ENCODE measurements at regions not wholly inside any gene's neighbourhood (a gene's known extent, or its start where the extent isn't known, plus 50 kb on each side); places are given as distances from the start of the nearest gene placed in this dataset.

DNA sequence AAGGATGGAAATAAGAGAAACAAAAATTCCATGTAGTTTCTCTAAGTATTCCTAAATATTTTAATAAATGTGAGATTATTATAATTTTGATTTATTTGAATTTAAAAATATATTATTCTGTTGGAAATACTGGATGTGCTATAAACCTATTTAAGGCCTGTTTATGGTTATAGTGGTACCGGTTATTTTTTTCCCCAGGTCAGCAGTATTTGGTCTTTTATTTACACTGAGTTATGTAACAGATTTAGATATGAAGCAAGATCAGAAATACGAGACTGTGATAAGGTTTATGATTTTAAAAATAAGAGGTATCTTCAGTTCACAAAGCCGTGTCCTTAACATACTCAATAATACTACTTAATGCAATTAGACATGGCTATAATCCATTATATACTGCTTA is 634.3 kb upstream of the POU3F2 start:
- DNase-seq, result no peak

DNA sequence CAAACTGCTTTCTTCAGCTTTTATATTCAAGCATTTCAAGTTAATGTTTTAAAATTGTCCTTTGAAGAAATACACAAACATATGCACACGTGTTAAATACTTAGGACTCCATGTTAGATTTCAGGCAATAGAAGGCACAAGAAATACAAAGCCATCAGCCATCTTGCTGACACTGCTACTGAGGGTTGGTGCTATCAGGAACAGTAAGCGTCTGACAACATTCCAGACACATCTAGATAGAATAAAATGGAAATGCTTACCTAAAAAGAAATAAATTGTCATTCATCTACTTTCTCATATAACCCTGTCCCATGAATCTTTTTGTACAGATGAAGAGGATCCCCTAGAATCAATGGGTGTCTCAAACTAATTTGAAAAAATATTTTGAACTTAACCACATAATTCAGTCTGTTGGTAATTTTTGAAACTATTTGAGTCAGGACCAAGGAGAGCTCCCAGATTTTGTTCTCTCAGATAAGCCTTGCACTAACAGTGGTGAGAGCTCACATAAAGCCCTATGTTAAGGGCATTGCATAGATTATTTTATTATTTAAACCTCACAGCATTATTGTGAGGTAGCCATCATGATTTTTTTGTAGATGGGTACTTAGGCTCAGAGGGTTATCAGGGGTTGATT is 631.1 kb upstream of the POU3F2 start:
- no peak for DNase-seq

DNA sequence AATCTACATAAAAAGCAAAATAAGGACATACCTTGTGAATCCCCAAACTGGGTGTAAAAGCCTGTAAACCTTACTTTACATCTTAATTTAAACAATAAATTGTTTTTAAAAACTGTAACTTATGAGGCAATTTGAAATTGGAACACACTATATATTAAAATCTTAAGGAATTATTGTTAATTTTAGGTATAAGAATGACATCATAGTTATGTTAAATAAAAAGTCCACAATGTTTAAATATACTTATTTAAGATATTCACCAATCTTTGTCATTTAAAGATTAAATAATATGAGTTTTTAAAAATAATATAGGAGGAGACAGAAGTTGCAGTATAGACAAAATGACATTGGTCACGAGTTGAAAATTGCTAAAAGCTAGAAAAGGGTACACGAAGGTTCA is 621.9 kb upstream of the POU3F2 start:
- DNase-seq, result no peak

DNA sequence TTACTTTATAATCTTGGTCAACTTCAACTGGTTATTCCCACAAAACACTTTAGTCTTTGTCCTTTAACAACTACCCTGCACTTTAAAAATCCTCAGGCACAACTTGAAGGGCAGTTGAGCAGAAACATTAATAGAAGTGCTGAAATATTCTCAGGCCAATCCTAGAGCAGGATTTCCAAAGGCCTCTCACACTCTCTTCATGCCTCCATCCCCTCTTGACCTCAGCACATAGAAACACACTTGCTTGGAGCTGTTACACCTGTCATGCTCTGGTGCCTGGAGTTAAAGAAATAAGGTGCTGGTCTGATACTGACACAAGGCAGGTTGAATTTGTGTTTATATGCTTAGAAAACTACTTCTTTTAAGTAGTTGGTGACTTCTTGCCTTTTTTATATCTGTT is 618.8 kb upstream of the POU3F2 start:
- DNase-seq, result no peak

DNA sequence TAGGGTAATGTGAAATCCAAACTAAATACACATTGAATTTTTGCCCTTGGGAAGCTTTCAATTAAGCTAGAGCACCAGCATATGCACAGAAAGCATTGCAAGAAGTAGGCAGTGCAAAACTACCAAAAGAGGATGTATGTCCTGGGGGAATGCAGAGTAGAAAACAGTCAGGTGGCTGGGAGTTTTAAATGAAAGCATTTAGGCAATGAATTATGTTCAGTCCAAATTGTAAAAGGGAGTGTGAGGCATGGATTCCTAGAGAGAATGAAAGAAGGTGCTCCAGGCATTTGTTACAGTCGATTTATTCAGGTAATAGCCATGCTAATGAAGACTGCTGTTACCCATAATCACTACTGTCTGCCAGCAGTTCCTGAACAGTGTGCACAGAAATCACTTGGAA is 604.1 kb upstream of the POU3F2 start:
- no peak for DNase-seq

DNA sequence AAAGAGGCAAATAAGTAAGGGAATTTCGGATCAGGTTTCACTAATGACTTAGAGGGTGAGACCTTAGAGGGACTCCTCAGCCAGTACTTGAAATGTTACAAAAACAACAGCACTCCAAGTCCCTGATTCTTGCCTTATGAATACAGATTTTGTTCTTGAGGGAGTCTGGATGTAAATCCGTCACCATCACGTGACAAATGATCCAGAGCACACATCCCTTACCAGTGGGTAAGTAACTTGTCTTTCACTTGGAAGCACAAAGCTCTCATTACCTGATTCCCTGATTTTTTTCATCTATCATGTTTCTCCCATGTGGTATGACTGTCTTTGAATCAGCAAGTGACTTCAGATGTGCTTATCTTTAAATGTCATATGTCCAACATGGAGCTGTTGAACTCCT is 595.3 kb upstream of the POU3F2 start:
- no peak for DNase-seq

DNA sequence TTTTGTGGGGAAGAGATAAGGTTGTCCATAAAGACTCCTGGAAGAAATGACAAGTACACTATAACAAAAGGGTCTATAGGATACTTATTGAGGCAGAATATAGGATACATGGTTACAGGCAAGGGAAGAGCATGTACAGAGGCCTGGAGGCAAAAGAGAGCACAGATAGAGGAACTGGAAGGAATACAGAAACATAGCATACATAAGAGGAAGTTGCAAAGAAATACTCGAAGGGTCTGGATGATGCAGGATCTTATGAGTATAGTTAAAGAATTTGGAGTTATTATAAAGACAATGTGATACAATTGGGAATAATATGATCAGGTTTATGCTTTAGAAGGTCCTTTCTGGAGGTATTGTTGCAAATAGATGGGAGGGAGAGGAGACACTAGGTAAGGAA is 592.7 kb upstream of the POU3F2 start:
- no peak for DNase-seq

DNA sequence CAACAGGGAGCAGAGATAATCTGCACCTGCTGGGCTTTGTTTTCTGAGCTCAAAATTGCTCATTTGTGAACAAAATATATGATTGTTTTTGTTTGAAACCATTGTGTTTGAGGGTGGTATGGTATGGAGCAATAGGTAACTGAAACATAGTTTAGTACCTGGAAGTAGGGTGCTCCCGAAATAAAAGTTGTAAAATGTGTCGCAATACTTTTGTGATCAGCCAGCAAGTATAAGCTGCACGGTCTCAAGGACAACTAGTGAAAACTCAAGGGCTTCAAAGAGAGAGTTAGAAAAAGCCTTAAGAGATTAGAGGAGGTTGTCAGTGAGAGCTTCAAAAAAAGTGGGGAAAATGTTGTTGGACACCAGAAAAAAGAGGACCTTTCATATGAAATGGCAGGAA is 579.8 kb upstream of the POU3F2 start:
- no peak for DNase-seq

DNA sequence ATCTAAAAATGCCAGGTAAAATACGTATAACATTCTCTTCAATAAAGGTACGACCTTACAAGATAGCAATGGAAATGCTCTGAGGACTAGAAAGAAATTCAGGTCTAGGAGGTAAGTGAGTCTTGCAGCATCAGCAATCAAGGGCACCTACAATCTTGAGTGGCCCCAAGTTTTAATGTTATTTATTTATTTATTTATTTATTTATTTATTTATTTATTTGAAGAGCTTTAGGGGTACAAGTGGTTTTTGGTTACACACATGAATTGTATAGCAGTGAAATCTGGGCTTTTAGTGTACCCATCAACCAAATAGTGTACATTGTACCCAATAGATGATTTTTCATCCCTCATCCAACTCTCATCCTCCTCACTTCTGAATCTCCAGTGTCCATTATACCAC is 574.0 kb upstream of the POU3F2 start:
- DNase-seq, result no peak

DNA sequence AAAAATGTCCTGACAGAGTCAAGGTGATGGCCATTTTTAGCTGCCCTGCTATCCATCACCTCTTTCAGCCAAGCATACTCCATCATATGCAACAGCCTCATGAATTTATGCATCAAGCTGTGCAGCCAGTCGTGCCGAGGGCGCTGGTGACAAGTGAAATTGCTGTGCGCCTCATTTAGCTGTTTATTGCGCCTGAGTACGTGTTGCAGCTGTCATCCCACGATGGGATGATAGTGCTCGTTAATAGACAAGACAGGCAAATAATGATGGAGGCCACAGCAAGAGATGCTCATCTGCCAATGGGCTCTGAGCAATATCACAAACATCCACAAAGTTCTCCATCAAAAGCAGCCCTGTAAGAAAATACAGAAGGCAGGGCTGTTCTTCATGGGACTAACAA is 562.3 kb upstream of the POU3F2 start:
- DNase-seq, result no peak

DNA sequence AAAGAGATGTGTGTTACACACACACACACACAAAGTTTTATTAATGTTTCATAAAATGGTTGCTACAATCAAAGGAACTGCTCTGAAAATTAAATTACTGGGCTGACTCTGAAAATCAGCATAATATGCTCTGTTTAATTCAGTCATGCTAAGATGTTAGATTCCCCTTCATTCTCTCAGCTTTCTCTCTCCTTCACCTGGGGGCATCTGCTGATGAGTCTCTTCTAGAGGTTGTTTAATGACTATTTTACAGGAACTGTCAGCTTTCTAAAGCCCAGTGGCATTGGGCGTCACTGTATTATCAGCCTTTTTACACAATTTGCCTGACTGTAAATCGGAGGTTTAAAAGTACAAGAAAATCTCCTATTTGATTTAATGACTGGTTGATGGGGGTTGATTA is 559.7 kb upstream of the POU3F2 start:
- DNase-seq, result no peak

DNA sequence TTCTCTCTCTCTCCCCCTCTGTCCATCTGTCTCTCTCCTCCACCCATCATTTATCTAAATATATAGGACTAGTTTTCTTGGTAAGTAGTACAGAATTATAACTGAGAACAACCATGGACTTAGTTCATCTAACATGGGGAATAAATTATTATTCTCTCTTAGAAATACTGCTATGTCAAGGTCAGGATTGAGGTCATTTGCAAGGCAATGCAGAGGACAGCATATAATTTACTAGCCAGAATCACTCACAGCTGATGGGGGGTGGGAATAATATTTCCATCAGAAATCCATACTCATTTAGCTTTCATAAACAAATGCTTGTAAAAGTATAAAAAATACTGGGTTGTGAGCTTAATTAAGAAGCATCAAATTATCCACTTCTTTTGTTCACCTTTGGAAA is 553.9 kb upstream of the POU3F2 start:
- no peak for DNase-seq

DNA sequence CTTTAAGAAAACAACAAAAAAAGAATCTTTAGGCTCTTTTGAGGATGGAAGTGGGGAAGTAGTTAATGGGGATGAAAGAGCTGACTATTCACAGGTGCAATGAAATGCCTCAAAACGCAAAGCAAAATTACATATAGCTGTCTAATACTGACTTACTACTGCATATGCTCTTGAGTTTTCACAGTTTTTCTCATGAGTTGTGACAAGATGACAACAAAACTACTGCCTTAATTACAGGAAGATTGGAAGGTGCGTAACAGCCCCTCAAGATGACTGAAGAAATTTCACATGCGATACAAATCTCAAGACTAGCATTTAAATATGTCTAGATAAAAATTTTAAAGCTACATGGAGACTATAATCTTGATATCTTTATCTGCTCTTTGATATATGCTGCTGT is 547.8 kb upstream of the POU3F2 start:
- no peak for DNase-seq

DNA sequence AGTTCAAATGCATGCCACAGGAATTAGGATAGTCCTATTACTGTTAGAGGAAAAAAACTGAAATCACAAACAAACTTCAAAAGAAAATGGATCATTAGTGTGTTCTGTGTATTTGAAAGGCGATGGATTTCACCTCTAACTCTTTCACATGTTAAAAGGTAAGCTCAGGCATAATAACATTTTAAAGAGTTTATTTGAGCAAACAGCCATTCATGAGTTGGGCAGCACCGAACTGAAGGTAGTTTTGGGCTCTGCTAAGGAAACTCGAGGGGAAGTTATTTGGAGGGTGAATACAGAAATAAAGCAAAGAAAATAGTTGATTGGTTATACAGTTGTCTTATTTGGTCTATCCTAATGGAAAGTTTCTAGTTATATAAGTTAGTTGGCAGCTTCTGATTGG is 546.5 kb upstream of the POU3F2 start:
- no peak for DNase-seq

DNA sequence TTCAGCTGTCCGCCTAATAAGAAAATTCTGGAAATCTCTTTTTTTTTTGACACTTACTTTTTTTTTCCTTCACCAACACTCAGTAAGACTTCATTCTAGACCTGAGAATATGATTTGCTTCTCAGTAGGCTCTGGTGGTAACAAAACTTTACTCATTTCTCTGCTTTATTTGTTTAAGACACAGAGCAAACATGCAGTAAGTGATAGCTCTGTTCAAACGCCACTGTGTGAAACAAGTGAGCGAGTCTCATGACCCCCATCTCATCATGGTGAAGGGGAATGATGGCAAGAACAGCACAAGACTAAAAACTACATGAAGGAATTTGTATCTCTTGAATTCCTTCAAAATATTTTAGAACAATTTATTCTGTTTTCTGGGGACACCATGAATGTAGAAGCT is 541.6 kb upstream of the POU3F2 start:
- DNase-seq, result no peak

DNA sequence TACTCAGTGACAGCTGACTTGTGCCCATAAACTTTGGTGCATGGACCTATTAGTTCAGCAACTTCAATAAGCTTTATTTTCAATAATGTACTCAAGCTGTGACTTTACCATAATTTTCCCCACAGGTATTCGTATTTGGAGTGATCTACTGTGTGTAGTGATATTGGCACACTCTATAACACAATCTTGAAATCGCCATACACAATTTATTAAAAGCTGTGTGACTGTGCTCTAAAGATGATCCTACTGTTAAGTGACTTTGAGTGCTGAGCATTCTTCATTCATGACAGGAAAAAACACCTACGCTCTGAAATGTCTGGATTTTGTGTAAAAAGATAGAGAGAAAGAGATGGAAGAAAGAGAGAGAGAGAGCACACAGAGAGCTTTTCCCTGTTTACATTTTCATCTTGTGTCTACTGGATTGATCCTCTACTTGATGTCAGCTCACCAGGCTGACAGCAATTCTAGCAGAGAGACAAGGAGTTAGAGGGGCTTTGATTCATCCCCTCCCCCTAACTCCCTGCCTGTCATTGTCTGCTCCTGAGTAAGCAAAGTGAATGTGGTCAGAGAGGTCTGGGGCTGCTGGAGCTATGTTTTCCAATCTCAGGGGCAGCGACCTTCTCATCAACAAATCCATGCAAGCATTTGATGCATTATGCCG is 538.7 kb upstream of the POU3F2 start:
- DNase-seq, result no peak

DNA sequence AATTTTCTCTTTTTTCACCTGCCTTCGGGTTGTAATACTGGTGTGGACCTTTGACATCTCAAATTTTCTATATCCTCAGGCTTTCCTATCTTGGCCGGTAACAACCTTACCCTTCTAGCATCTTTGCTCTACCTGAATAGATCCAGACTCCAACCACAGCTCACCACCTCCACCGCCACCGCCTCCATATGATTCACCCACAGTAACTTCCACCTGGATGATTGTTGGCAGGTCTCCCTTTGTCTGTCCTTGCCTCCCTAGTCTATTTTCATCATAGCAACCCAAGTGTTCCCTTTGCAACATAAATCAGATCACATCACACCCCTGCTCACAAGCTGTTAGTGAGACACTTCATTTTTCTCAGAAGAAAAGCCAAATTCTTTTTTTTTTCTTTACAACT is 525.8 kb upstream of the POU3F2 start:
- no peak for DNase-seq

DNA sequence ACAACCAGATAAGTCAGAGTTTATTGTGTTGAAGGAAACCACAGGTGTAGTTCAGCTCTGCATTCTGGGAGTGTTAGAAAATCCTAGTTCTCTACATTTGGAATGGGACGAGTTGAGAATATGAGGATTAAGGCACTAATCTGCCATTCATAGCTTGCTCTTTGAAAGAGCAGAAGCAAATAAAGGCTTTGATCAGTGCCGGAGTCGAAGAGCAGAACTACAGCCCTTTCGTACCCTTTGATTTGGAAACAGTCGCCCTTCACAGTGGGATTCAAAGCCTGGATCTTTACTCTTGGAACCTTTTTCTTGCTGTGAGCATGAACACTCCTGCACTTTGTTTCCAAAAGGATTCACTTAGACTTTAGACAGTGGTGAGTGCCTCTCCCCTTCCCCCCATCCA is 523.9 kb upstream of the POU3F2 start:
- DNase-seq, result no peak

DNA sequence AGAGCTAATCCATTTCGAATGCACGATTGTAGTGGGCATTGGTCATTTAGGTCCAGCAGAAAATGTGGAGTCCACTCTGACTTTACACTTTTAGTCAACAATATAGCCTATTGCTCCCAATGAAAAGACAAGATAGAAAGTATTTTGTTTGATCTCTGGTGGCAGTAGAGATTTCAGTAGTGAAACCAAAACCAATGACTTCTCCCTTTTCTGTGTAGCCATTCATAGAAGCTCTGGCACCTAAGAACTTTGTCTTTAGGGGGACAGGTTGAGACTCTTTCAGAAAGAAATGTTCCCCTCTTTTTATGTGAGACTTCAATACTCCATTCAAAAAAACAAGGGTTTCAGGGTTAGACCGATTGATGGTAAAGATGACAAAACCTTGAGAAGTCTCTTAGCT is 510.8 kb upstream of the POU3F2 start:
- DNase-seq, result no peak

DNA sequence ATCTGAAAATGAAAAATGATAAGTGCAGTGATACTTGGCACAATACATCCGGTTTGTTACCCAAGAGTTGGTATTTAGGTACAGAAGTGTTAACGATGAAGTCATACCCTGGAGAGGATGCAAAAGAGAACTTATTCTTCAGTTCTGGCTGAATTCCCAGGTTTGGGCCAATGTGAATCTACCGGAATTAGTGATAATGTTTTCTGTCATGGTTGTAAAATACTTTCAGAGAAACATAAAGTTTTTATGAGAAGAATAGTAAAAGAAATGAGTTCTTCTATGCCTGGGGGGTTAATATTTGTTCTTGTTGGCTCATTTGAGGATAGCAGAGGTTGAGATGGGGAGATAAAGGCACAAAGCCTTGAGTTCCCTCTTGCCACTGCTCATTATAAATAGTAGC is 509.9 kb upstream of the POU3F2 start:
- DNase-seq, result no peak

DNA sequence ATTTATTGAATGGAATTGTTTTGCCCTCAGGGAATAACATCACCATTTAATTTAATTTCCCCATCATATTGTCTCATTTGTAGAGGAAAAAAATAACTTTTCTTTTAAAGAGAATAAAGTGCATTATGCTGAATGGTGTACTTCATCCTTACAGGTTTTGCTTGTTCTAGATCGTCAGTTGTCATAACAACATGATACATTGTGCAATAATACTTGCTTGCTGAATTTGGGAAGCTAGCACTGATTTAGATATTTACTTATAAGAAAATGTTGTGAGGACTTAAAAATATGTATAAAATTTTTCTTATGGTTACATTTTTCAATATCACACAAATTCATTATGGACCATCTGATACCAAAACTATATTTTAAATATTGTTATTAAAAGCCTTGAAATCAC is 509.0 kb upstream of the POU3F2 start:
- DNase-seq, result no peak

DNA sequence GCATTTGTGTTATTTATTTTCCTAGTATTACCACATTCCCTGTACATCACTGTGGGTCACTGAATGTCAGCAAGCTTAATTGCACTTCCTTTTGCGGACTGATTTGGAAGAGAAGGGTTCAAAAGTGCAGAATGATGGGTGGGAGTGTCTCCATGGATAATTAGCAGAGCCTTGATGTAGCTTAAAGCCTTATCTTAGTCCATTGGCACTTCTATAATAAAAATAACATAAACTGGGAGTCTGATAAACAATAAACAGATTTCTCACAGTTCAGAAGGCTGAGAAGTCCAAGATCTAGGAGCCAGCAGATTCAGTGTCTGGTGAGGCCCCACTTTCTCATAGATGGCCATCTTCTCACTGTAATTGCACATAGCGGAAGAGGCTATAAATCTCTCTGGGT is 501.1 kb upstream of the POU3F2 start:
- no peak for DNase-seq

DNA sequence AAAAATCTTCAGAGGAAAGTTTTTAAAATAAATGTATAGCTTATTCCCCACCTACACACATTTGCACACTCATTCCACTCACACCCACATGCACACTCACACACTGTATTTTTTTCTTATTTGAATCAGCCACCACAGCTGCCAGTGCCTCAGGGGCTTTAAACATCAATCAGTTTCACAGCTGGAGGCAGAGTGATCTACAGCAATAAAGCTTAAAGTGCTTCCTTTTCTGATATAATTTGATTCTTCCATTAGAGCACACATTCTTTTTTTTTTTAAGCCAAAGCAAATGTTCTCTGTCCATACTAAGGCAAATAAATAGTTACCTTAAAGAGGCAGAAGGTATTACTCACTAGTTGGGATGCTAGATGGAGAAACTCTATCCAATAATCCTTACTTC is 498.8 kb upstream of the POU3F2 start:
- DNase-seq, result no peak

DNA sequence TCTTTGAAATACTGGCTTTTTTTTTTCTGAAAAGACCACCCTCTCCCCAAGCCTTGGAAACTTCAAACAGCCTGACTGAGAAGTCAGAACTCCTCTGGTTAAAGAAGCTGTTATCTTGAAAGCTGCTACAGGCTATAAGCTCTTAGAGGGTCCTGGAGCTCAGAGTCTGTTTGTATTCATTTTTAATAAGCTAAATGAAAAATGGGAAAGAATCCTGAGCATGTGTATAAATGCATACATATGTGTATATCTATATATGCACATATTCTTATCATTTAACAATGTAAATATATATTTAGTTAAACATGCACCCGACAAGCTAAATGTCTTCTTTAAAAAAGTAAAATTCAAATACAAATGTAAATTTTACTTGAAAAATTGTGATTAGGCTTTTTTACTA is 494.9 kb upstream of the POU3F2 start:
- DNase-seq, result no peak

DNA sequence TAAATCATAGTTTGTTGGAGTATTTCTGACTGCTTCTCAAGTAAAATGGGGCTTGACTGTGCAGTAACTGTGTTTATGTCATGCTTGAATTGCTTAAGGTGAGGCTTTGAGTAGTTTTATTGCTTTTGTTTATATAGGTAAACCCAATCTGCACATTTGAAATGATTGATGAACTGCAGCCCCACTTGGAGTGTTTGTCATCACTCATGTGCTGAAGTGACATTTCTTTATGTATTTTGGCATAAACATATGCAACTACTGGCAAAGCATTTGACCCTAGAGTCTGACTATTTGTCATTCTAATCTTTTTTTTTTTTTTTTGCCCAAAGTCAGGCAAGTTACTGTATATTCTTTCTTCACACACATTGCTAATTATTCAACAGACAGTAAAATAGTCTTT is 491.4 kb upstream of the POU3F2 start:
- no peak for DNase-seq
